Fibroblast of lung (primary cell): ENCODE measurements at regions not wholly inside any gene's neighbourhood (a gene's known extent, or its start where the extent isn't known, plus 50 kb on each side); places are given as distances from the start of the nearest gene placed in this dataset.

Experiments
- DNase-seq, 2 donors: peaks; one replicate each; pipeline versions ENCODE4 v3.0.0 to v3.0.0-alpha.2; 2010; ENCODE audit warnings: low read depth in 2 of 2
- H2AFZ ChIP-seq: 2 replicates; pipeline ENCODE4 v1.5.1; 2012; ENCODE audit warnings: low read length, control low read depth, inconsistent platforms
- H3K27ac ChIP-seq: 2 replicates; pipeline ENCODE4 v1.5.1; 2011; ENCODE audit warnings: low read length, control low read depth; ENCODE audit not compliant: insufficient read depth
- H3K27me3 ChIP-seq: 2 replicates; pipeline ENCODE4 v1.5.1; 2011; ENCODE audit warnings: mild to moderate bottlenecking, low read length; ENCODE audit not compliant: control insufficient read depth, insufficient read depth
- H3K36me3 ChIP-seq: 2 replicates; pipeline ENCODE4 v1.5.1; 2011; ENCODE audit warnings: low read length; ENCODE audit not compliant: control insufficient read depth, insufficient read depth
- H3K4me1 ChIP-seq: 2 replicates; pipeline ENCODE4 v1.5.1; 2011; ENCODE audit warnings: low read length; ENCODE audit not compliant: control insufficient read depth, insufficient read depth; ENCODE audit errors: extremely low read depth
- H3K4me2 ChIP-seq: 2 replicates; pipeline ENCODE4 v1.5.1; 2011; ENCODE audit warnings: low read length, control low read depth; ENCODE audit not compliant: insufficient read depth; ENCODE audit errors: extremely low read depth
- H3K4me3 ChIP-seq, 4 experiments: fragments of 200-600 bp in 1 of 4; sonication (generic) in 1 of 4; replicated peaks in 1 of 4; 2 replicates each; pipeline ENCODE4 v1.5.1; 2011 to 2016; ENCODE audit warnings: low read length in 4 of 4, low read depth in 3 of 4, mild to moderate bottlenecking in 3 of 4, control low read depth in 2 of 4, inconsistent platforms in 1 of 4, mixed read lengths in 1 of 4; ENCODE audit not compliant: insufficient read depth in 1 of 4; ENCODE audit errors: control extremely low read depth in 1 of 4
- H3K79me2 ChIP-seq: 2 replicates; pipeline ENCODE4 v1.5.1; 2012; ENCODE audit warnings: mild to moderate bottlenecking, low read length, inconsistent platforms; ENCODE audit not compliant: control insufficient read depth, insufficient read depth
- H3K9ac ChIP-seq: 2 replicates; pipeline ENCODE4 v1.5.1; 2011; ENCODE audit warnings: mild to moderate bottlenecking, low read length, control low read depth; ENCODE audit not compliant: insufficient read depth
- H3K9me3 ChIP-seq: 2 replicates; pipeline ENCODE4 v1.5.1; 2012; ENCODE audit warnings: low read depth, low read length; ENCODE audit not compliant: control insufficient read depth, insufficient read depth
- H4K20me1 ChIP-seq: 2 replicates; pipeline ENCODE4 v1.5.1; 2011; ENCODE audit warnings: low read length; ENCODE audit not compliant: control insufficient read depth, insufficient read depth; ENCODE audit errors: extremely low read depth
- EZH2 ChIP-seq: IDR thresholded peaks from 2 replicates; pipeline ENCODE4 v1.5.1; 2012; ENCODE audit warnings: low read length, control low read depth, mild to moderate bottlenecking; ENCODE audit errors: missing control alignments
- TF ChIP-seq, protein P1 (sequence below), 2 donors: IDR thresholded peaks in 1 of 2; conservative IDR thresholded peaks in 1 of 2; 1 replicate in 1 of 2; 2 replicates in 1 of 2; pipeline ENCODE4 v1.5.1; 2011 to 2012; ENCODE audit warnings: low read length in 2 of 2, control low read depth in 1 of 2, inconsistent platforms in 1 of 2, low read depth in 1 of 2, mild to moderate bottlenecking in 1 of 2

DNA sequence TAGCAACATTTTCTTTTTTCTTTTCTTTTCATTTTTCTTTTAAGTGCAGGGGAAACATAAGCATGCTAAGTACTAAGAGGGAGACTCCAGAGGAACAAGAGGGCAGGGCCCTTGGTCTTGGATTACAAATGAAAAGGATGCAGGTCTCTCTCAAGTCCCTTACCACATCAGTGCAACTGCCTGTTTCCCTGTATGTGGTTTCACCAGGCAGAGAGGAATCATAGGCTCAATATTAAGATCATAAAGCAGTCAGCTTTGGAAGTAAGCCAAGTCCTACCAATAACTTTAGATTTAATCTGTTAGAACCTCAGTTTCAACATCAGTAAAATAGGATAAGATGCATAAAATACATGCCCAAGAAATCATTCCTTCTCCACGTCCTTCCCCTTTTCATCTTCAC lies 422.7 kb upstream of the PAPPA start:
- Histone ChIP-seq H3K27ac (no peak overlapping the region), H3K9ac (no peak overlapping the region), H3K4me3 (no peak overlapping the region), H3K9me3 (no peaks in the 10 kb centered on the region), H2AFZ (no peak overlapping the region), H3K36me3 (no peaks in the 10 kb centered on the region), H3K79me2 (no peaks in the 10 kb centered on the region), H4K20me1 (no peaks in the 10 kb centered on the region), H3K4me2 (no peak overlapping the region), H3K27me3 (no peaks in the 10 kb centered on the region), H3K4me1 (no peaks in the 10 kb centered on the region)
- TF ChIP-seq, protein P1, sequence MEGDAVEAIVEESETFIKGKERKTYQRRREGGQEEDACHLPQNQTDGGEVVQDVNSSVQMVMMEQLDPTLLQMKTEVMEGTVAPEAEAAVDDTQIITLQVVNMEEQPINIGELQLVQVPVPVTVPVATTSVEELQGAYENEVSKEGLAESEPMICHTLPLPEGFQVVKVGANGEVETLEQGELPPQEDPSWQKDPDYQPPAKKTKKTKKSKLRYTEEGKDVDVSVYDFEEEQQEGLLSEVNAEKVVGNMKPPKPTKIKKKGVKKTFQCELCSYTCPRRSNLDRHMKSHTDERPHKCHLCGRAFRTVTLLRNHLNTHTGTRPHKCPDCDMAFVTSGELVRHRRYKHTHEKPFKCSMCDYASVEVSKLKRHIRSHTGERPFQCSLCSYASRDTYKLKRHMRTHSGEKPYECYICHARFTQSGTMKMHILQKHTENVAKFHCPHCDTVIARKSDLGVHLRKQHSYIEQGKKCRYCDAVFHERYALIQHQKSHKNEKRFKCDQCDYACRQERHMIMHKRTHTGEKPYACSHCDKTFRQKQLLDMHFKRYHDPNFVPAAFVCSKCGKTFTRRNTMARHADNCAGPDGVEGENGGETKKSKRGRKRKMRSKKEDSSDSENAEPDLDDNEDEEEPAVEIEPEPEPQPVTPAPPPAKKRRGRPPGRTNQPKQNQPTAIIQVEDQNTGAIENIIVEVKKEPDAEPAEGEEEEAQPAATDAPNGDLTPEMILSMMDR (conservative IDR thresholded peaks at IDR 0.05 in 1 of 2, IDR thresholded peaks at IDR 0.05 in 1 of 2; ENCODE audit: low read depth in 1 of 2, low read length in 2 of 2) = no peak
- TF ChIP-seq EZH2 = no peak
- DNase-seq = peak in 1 of 2 donors; percentile 8

DNA sequence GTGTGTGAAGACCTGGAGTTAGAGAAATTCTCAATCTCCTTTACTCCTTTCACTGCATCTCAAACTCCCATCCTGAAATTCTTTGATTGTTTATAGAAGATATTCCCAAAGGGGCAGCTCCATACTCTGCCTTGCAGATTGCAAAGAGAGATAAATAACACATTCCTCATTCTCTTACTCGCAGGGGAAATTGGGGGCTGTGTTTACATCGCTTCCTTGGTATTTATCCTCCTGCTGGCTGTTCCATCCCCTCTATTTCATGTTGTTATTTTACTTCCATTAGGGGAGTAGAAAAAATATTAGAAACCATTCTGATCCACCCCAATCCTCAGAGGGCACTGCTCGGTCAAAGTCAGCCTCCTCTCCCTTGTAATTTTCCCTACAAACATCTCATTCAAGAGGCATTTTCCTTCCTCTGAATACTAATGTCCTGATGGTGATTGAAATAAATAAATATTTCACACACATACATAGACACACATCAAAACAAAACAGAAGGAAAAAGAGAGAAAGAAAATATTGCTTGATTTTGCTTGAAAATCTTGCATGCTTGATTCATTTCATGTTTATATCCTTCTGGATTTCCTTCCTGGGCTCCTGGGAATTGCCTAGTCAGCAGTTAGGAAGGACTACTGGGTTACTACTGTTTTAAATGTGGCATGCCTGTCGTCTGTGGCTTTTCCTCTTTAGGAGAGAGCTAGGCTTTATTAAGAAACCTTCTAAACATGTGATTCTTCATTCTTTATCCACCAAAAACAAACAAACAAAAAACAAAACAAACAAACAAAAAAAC lies 420.1 kb upstream of the PAPPA start:
- Histone ChIP-seq H3K9ac (no peak overlapping the region), H4K20me1 (no peaks in the 10 kb centered on the region), H3K4me1 (no peaks in the 10 kb centered on the region), H3K4me3 (no peak overlapping the region), H2AFZ (no peak overlapping the region), H3K4me2 (no peak overlapping the region), H3K36me3 (no peaks in the 10 kb centered on the region), H3K27me3 (no peaks in the 10 kb centered on the region), H3K9me3 (no peaks in the 10 kb centered on the region), H3K27ac (no peak overlapping the region), H3K79me2 (no peaks in the 10 kb centered on the region)
- DNase-seq = peak; percentile 7 to 22
- no peak for TF ChIP-seq EZH2
- TF ChIP-seq, protein P1 (conservative IDR thresholded peaks at IDR 0.05 in 1 of 2, IDR thresholded peaks at IDR 0.05 in 1 of 2; ENCODE audit: low read depth in 1 of 2, low read length in 2 of 2) = no peak

DNA sequence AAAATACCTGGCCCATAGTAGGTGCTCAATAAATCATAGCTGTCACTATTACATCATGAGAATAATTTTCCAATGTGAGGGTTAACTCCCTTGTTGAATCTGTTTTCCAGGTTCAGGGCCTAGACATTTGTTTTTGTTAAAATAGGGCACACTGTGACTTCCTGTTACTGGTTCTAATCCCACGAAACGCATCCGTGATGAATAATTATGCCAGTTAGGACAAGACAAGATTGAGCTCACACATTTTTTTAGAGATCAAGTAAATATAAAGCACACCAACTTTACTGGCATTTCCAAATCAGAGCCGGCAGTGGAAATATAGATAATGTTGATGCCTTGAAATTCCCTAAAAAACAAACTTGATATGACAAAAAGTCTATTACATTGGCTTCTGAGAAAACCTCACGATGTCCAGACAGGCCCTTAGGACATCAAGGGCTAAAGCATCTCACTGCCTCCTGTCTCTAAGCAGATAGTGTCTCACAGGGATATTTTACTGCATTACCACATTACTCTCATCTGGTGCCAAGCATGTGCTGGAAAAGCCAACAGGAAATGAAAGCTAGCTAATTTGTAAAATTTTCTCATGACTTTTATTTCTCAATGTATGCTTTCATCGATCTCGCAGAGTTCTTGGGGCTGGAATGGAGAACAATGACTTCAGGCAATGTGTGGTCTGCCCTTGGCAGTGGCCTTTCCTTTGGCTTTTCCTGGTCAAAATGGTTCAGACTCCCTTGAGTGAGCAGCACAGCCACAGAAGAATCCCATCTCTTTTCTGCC lies 414.3 kb upstream of the PAPPA start:
- no peaks in the 10 kb centered on the region for H3K79me2 ChIP-seq
- H3K4me1 ChIP-seq = no peaks in the 10 kb centered on the region
- no peaks in the 10 kb centered on the region for H3K9me3 ChIP-seq
- DNase-seq = no peak
- H3K36me3 ChIP-seq = no peaks in the 10 kb centered on the region
- no peaks in the 10 kb centered on the region for H4K20me1 ChIP-seq
- H3K4me3 ChIP-seq = no peak overlapping the region
- no peak overlapping the region for H3K27ac ChIP-seq
- TF ChIP-seq, protein P1 (conservative IDR thresholded peaks at IDR 0.05 in 1 of 2, IDR thresholded peaks at IDR 0.05 in 1 of 2; ENCODE audit: low read depth in 1 of 2, low read length in 2 of 2) = no peak
- no peak for TF ChIP-seq EZH2
- no peak overlapping the region for H3K4me2 ChIP-seq
- no peak overlapping the region for H3K9ac ChIP-seq
- H2AFZ ChIP-seq = no peak overlapping the region
- no peaks in the 10 kb centered on the region for H3K27me3 ChIP-seq
